AG08395 (cell line): ENCODE measurements at regions not wholly inside any gene's neighbourhood (a gene's known extent, or its start where the extent isn't known, plus 50 kb on each side); places are given as distances from the start of the nearest gene placed in this dataset.
A peak's percentile ranks its signal among the peaks of the same experiment; 100 is the strongest.
"Not testable (repeated sequence)": the region's sequence is repeated elsewhere in the genome, so short reads cannot be mapped to it uniquely, and the experiment has no call there.

ENCODE experiments used
- DNase-seq: peaks from one replicate; pipeline ENCODE4 v3.0.0; 2012; ENCODE audit warnings: mixed read lengths, low spot score

- peak; percentile 4 for DNase-seq
Measured at GRCh38 chr10:16116404-16117304, 256.3 kb upstream of the MINDY3 start.

- DNase-seq = no peak
Measured at GRCh38 chr10:16117305-16117695, 257.0 kb upstream of the MINDY3 start.

GRCh38 chr10:16119445-16119844 is 259.1 kb upstream of the MINDY3 start:
- no peak for DNase-seq

- no peak for DNase-seq
Measured at GRCh38 chr10:16120563-16120962, 260.3 kb upstream of the MINDY3 start.

GRCh38 chr10:16141499-16141898 is 281.2 kb upstream of the MINDY3 start:
- DNase-seq = no peak

- no peak for DNase-seq
Measured at GRCh38 chr10:16146993-16147392, 286.7 kb upstream of the MINDY3 start.

- DNase-seq = no peak
Measured at GRCh38 chr10:16155834-16156233, 281.0 kb upstream of the PTER start.

- DNase-seq = no peak
Measured at GRCh38 chr10:16156681-16157080, 280.1 kb upstream of the PTER start.

- DNase-seq = not testable (repeated sequence)
Measured at GRCh38 chr10:16165067-16165466, 271.7 kb upstream of the PTER start.

- DNase-seq = no peak
Measured at GRCh38 chr10:16182144-16182543, 254.7 kb upstream of the PTER start.

- DNase-seq = peak; percentile 3
Measured at GRCh38 chr10:16182688-16183087, 254.1 kb upstream of the PTER start.

GRCh38 chr10:16184096-16184597 is 252.7 kb upstream of the PTER start:
- no peak for DNase-seq

GRCh38 chr10:16184906-16185305 is 251.9 kb upstream of the PTER start:
- no peak for DNase-seq

- DNase-seq = no peak
Measured at GRCh38 chr10:16186564-16186963, 250.2 kb upstream of the PTER start.

- DNase-seq = no peak
Measured at GRCh38 chr10:16187161-16187560, 249.6 kb upstream of the PTER start.

- DNase-seq = no peak
Measured at GRCh38 chr10:16192337-16192736, 244.5 kb upstream of the PTER start.

GRCh38 chr10:16193241-16193640 is 243.6 kb upstream of the PTER start:
- DNase-seq = no peak

- DNase-seq = no peak
Measured at GRCh38 chr10:16195178-16195769, 241.5 kb upstream of the PTER start.

- DNase-seq = no peak
Measured at GRCh38 chr10:16195894-16196293, 240.9 kb upstream of the PTER start.

- no peak for DNase-seq
Measured at GRCh38 chr10:16199216-16199615, 237.6 kb upstream of the PTER start.

GRCh38 chr10:16223618-16224017 is 213.2 kb upstream of the PTER start:
- not testable (repeated sequence) for DNase-seq

- DNase-seq = no peak
Measured at GRCh38 chr10:16227674-16228073, 209.1 kb upstream of the PTER start.

GRCh38 chr10:16231176-16231575 is 205.6 kb upstream of the PTER start:
- no peak for DNase-seq
